HG03064 (cell line): ENCODE measurements at regions not wholly inside any gene's neighbourhood (a gene's known extent, or its start where the extent isn't known, plus 50 kb on each side); places are given as distances from the start of the nearest gene placed in this dataset.
"Not testable (repeated sequence)": the region's sequence is repeated elsewhere in the genome, so short reads cannot be mapped to it uniquely, and the experiment has no call there.

ENCODE experiments used
- ATAC-seq: cut with Tn5 transposase; IDR thresholded peaks from one replicate; pipeline ENCODE4 v1.9.1; 2021; ENCODE audit warnings: low read depth; ENCODE audit not compliant: unreplicated experiment

GRCh38 chr10:117745301-117745700 lies 202.8 kb downstream of the EMX2 start:
- no peak for ATAC-seq

- no peak for ATAC-seq
Observed at GRCh38 chr10:117746541-117747448, 204.2 kb downstream of the EMX2 start.

GRCh38 chr10:117747636-117748035 lies 205.1 kb downstream of the EMX2 start:
- no peak for ATAC-seq

- no peak for ATAC-seq
Observed at GRCh38 chr10:117748058-117748457, 205.5 kb downstream of the EMX2 start.

GRCh38 chr10:117750616-117751015 lies 208.1 kb downstream of the EMX2 start:
- no peak for ATAC-seq

GRCh38 chr10:117751259-117751658 lies 208.7 kb downstream of the EMX2 start:
- no peak for ATAC-seq

- no peak for ATAC-seq
Observed at GRCh38 chr10:117752103-117752502, 209.6 kb downstream of the EMX2 start.

- no peak for ATAC-seq
Observed at GRCh38 chr10:117754770-117755658, 212.5 kb downstream of the EMX2 start.

- ATAC-seq, result no peak
Observed at GRCh38 chr10:117755659-117756014, 213.1 kb downstream of the EMX2 start.

GRCh38 chr10:117757086-117757720 lies 214.7 kb downstream of the EMX2 start:
- ATAC-seq, result no peak

GRCh38 chr10:117759266-117759665 lies 216.7 kb downstream of the EMX2 start:
- ATAC-seq, result no peak

GRCh38 chr10:117761695-117762094 lies 219.1 kb downstream of the EMX2 start:
- no peak for ATAC-seq

- no peak for ATAC-seq
Observed at GRCh38 chr10:117762126-117762818, 219.7 kb downstream of the EMX2 start.

- no peak for ATAC-seq
Observed at GRCh38 chr10:117762819-117763172, 220.2 kb downstream of the EMX2 start.

GRCh38 chr10:117763528-117763927 lies 221.0 kb downstream of the EMX2 start:
- no peak for ATAC-seq

- no peak for ATAC-seq
Observed at GRCh38 chr10:117768333-117769042, 225.9 kb downstream of the EMX2 start.

- no peak for ATAC-seq
Observed at GRCh38 chr10:117775526-117775925, 233.0 kb downstream of the EMX2 start.

- not testable (repeated sequence) for ATAC-seq
Observed at GRCh38 chr10:117777222-117777621, 234.7 kb downstream of the EMX2 start.

- ATAC-seq, result no peak
Observed at GRCh38 chr10:117778241-117778640, 235.7 kb downstream of the EMX2 start.

GRCh38 chr10:117780411-117780810 lies 237.9 kb downstream of the EMX2 start:
- no peak for ATAC-seq
